ENCODE measurements at regions not wholly inside any gene's neighbourhood (a gene's known extent, or its start where the extent isn't known, plus 50 kb on each side); places are given as distances from the start of the nearest gene placed in this dataset.

DNA sequence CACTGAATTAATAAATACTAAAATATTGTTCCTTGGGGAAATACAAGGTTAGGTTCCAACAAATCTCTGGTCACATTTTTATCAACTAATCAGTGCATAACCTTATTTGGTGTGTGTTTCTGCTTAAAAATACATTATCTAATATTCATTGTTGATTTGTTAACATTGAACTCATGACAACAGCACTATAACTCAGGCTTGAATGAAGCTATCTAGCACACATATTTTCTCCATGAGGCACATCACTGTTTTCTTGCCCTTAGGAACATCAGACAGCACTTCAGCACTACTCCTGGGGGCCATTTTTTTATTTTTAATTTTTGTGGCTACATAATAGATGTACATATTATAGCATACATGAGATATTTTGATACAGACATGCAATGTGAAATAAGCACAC, 277.2 kb upstream of the NT5E start:
- POLR2A ChIA-PET = no interaction called here

DNA sequence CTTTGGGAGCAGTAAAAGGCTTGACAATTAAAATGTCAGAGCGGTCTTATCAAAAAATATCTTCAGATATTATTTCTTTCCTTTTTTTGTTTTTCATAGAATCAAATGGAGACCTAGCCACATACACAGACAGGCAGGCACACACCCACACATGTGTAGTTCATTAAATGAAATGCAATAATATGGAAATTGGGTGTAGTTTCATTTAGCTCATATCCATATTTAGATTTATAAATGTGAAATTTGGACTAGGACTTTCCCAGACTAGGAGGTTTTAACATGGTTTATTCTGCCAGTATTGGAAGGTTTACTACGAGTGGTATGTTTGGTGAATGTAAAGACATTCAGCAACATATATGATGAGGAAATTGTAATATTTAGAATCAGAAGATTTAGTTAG, 277.7 kb upstream of the NT5E start:
- H3K4me3 ChIP-seq (ENCODE audit: low read depth, low read length) = no peak overlapping the region

More for the DNA sequence above, 277.2 kb upstream of the NT5E start:
- Histone ChIP-seq H3K4me3 (ENCODE audit: low read depth, low read length) (no peak overlapping the region), H3K27me3 (ENCODE audit: control insufficient read depth, insufficient read depth, low read length) (no peaks in the 10 kb centered on the region), H3K36me3 (ENCODE audit: control insufficient read depth, insufficient read depth, low read length) (no peaks in the 10 kb centered on the region)
- DNase-seq (ENCODE audit: low read depth) = no peak
- TF ChIP-seq, protein P1, sequence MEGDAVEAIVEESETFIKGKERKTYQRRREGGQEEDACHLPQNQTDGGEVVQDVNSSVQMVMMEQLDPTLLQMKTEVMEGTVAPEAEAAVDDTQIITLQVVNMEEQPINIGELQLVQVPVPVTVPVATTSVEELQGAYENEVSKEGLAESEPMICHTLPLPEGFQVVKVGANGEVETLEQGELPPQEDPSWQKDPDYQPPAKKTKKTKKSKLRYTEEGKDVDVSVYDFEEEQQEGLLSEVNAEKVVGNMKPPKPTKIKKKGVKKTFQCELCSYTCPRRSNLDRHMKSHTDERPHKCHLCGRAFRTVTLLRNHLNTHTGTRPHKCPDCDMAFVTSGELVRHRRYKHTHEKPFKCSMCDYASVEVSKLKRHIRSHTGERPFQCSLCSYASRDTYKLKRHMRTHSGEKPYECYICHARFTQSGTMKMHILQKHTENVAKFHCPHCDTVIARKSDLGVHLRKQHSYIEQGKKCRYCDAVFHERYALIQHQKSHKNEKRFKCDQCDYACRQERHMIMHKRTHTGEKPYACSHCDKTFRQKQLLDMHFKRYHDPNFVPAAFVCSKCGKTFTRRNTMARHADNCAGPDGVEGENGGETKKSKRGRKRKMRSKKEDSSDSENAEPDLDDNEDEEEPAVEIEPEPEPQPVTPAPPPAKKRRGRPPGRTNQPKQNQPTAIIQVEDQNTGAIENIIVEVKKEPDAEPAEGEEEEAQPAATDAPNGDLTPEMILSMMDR (IDR thresholded peaks at IDR 0.05; ENCODE audit: insufficient read depth, low read depth, low read length) = no peak
- CTCF ChIA-PET = no interaction called here

DNA sequence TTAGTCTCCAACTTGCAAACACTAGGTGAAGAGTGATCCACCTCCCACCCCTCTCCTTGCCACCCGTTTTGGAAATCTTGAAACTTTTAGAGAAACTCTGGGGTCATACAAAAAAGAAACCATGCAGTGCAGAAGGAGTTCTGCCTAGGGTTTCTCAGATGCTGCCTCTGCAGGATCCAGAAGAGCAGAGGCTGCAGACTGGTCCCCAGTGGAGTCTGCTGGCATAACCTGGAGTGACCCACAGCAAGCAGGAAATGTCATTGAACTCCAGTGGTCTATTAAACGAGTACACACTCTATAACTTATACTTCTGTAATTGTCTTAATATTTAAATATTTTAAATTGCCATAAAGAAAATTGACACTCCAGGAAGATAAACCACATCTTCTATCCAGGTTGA, 280.7 kb upstream of the NT5E start:
- Histone ChIP-seq H3K36me3 (ENCODE audit: control insufficient read depth, insufficient read depth, low read length) (no peaks in the 10 kb centered on the region), H3K27me3 (ENCODE audit: control insufficient read depth, insufficient read depth, low read length) (no peaks in the 10 kb centered on the region; the same call in 1 of the 2 replicates), H3K4me3 (ENCODE audit: low read depth, low read length) (no peak overlapping the region)
- ChIA-PET CTCF (interaction anchor here (1.0 kb wide), 1 partner anchor 9 kb away, joined by 3 read pairs; no protein-coding TSS in a partner anchor), POLR2A (no interaction called here)
- DNase-seq (ENCODE audit: low read depth) = no peak
- TF ChIP-seq, protein P1 (IDR thresholded peaks at IDR 0.05; ENCODE audit: insufficient read depth, low read depth, low read length) = no peak

More for the DNA sequence above, 277.7 kb upstream of the NT5E start:
- Histone ChIP-seq H3K36me3 (ENCODE audit: control insufficient read depth, insufficient read depth, low read length) (no peaks in the 10 kb centered on the region), H3K27me3 (ENCODE audit: control insufficient read depth, insufficient read depth, low read length) (no peaks in the 10 kb centered on the region)
- TF ChIP-seq, protein P1 (IDR thresholded peaks at IDR 0.05; ENCODE audit: insufficient read depth, low read depth, low read length) = no peak
- no peak for DNase-seq (ENCODE audit: low read depth)
- ChIA-PET POLR2A (no interaction called here), CTCF (no interaction called here)

DNA sequence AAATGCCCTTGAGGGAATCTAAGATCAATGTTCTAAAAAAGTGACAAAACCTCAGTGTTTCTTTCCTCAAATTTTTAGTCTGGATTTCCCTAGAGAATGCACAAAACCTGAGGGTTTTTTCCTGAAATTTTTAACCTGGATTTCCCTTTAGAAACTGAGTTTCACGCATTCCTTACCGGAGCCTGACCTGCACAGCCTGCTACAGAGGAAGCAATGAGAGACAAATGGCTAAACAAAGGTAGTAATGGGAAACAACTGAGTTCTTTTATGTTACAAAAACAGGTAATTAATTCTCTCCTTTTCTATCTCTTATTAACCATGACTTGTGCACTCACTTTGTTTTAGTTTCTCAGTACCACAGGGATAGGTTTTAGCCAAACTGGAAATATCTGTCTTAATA, 281.7 kb upstream of the NT5E start:
- DNase-seq (ENCODE audit: low read depth) = no peak
- Histone ChIP-seq H3K4me3 (ENCODE audit: low read depth, low read length) (no peak overlapping the region), H3K36me3 (ENCODE audit: control insufficient read depth, insufficient read depth, low read length) (no peaks in the 10 kb centered on the region), H3K27me3 (ENCODE audit: control insufficient read depth, insufficient read depth, low read length) (no peaks in the 10 kb centered on the region; the same call in 1 of the 2 replicates)
- TF ChIP-seq, protein P1 (IDR thresholded peaks at IDR 0.05; ENCODE audit: insufficient read depth, low read depth, low read length) = no peak
- ChIA-PET CTCF (no interaction called here), POLR2A (no interaction called here)

DNA sequence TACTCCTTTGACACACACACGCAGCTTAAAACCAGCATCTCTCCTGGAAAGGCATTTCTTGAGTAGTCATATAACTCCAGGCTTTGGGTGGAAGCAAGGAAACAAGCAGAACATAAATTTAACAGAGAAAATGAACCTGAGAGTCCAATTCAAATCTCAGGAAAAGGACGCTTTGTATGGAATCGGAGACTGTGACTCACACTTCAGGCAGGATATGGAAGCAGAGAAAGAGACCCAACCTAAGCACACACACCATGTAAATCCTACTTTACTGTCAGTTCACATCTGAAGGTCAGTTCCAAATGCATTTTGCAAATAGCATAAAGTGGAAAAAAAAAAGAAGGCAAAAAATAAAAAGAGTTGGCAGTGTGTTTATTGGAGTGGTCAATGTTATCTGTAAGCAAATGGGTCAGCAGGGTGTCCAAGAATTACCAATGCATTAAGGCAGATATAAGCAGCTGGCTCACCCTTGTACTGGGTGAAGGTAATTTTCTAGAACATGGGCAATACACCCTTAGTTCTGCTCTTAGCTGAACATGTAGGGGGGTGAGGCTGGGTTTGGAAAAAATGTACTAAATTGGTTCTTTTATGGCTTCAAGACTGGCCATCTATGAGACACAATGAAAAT, 283.7 kb upstream of the NT5E start:
- ChIA-PET POLR2A (no interaction called here), CTCF (interaction anchor here (0.7 kb wide), 1 partner anchor 153 kb away, joined by 5 read pairs; no protein-coding TSS in a partner anchor)
- Histone ChIP-seq H3K27me3 (ENCODE audit: control insufficient read depth, insufficient read depth, low read length) (no peaks in the 10 kb centered on the region; the same call in 1 of the 2 replicates), H3K36me3 (ENCODE audit: control insufficient read depth, insufficient read depth, low read length) (no peaks in the 10 kb centered on the region), H3K4me3 (ENCODE audit: low read depth, low read length) (no peak overlapping the region)
- TF ChIP-seq, protein P1 (IDR thresholded peaks at IDR 0.05; ENCODE audit: insufficient read depth, low read depth, low read length) = no peak
- no peak for DNase-seq (ENCODE audit: low read depth)

Data from BJ (cell line).